ENCODE measurements at regions not wholly inside any gene's neighbourhood (a gene's known extent, or its start where the extent isn't known, plus 50 kb on each side); places are given as distances from the start of the nearest gene placed in this dataset.

DNA sequence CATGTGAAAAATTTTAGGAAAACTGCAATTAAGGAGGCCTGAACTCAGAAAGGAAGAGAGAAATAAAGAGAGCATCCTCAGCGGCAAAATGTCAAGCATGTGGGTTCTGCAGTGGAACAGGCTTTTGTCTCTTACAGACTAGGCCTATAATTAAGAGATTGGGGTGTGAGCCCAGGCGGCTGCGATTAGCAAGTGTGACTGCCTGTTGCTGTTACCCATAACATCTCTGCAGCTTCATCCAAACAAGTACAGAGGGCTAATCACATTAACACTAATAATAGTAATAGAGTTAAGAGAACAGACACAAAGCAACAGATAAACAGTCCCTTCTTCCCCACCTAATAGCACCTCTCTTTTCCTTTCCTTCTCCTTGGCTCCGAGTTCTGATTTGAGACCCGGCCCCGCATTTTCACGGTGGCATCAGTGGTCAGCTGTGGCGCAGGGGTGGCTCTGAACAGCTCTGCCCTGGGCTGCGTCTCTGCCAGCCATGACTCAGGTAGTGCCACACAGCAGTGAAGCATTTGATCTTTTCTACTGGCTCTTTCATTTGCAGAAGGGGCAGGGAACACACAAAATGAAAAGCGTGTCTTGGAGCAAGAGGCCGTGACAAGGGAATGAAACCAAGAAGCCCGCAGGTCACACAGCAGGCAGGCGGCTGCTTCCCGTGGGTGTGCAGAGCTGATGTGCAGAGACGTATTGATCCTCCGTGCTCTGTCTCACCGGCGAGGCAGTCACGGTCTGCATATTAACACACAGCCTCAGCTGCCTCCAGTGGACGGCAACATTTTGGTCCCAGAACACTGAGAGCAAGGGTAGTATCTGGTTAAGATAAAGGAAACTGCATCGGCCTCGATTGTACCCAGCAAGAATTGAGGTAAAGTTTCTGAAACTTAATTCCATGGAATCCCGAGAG is 103.1 kb downstream of the KLF6 start:
- Mint-ChIP-seq H3K9me3 (no peaks in the 10 kb centered on the region), H3K36me3 (no peaks in the 10 kb centered on the region), H3K4me3 (no peak overlapping the region), H3K27ac (no peak overlapping the region), H3K4me1 (peaks cover 0 to 2% (median under 1%) of the 10 kb centered on the region in 3 donors), H3K27me3 (no peaks in the 10 kb centered on the region)

DNA sequence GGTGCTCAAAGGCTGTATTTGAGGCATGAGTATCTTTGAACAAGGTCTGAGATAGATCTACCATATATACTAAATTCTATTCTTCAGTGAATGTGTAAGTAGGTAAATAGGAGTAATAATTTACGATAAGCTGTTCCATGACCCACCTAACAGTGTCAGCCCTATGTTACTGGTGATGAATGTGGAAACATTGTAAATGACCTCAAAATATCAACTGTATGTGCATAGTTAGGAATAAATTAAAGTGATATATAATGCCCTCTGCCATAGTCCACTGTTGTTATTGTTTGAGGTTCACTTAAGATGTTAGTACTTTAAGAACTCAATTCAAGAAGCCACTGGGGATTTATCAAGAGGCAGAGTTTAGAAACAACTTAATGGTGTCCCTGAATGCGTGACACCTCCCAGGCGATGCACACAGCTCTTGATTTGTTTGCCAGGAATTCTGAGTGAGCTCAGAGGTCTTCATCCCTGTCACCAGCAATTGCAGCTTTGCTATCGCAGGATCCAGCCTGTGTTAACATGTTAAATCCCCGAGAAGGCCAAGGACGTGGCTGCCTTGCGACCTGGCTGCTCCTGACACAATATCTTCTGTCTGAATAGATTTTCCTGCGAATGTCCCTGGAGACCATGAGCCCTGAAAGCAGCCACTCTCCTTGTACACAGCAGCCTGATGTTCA is 104.9 kb downstream of the KLF6 start:
- peaks cover 0 to 9% (median 7%) of the 10 kb centered on the region in 3 donors for H3K4me1 Mint-ChIP-seq
- H3K27me3 Mint-ChIP-seq: no peaks in the 10 kb centered on the region
- H3K36me3 Mint-ChIP-seq: no peaks in the 10 kb centered on the region
- no peaks in the 10 kb centered on the region for H3K9me3 Mint-ChIP-seq
- H3K27ac Mint-ChIP-seq: no peak overlapping the region
- H3K4me3 Mint-ChIP-seq: no peak overlapping the region

DNA sequence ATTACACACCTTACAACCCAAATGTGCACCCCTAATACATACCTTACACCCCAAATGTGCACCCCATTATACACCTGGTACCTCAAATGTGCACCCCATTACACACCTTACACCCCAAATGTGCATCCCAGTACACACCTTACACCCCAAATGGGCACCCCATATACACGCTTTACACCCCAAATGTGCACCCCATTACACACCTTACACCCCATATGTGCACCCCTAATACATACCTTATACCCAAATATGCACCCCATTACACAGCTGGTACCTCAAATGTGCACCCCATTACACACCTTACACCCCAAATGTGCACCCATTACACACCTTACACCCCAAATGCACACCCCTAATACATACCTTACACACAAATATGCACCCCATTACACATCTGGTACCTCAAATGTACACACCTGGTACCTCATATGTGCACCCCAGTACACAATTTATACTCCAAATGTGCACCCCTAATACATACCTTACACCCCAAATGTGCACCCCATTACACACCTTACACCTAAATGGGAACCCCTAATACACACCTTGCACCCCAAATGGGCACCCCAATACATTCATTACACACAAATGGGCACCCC is 106.3 kb downstream of the KLF6 start:
- Mint-ChIP-seq H3K36me3 (no peaks in the 10 kb centered on the region), H3K27me3 (no peaks in the 10 kb centered on the region), H3K4me1 (peaks cover 0 to 9% (median 7%) of the 10 kb centered on the region in 3 donors), H3K27ac (peak overlapping the region in 1 of 3 donors; percentile 83), H3K9me3 (no peaks in the 10 kb centered on the region), H3K4me3 (no peak overlapping the region)

DNA sequence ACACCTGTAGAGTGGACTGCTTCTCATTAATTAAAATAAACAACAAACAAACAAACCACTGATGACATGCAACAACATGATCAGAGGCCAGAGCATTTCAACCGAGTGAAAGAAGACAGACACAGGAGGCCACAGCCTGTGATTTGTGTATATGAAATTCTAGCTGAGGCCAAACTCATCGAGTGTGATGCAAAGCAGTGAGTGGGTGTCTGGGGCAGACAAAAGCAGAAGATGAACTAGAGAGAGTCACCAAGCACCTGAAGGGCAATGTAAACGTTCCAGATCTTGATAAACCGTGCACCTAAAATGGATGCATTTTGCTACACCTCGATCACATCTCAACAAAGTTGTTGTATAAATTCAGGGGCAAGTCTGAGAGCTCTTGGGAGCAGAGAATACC is 108.4 kb downstream of the KLF6 start:
- peak overlapping the region in 1 of 4 donors; percentile 43 for H3K4me3 Mint-ChIP-seq
- H3K4me1 Mint-ChIP-seq: peaks cover 0 to 9% (median 7%) of the 10 kb centered on the region in 3 donors
- H3K36me3 Mint-ChIP-seq: no peaks in the 10 kb centered on the region
- no peak overlapping the region for H3K27ac Mint-ChIP-seq
- H3K27me3 Mint-ChIP-seq: no peaks in the 10 kb centered on the region
- H3K9me3 Mint-ChIP-seq: no peaks in the 10 kb centered on the region

DNA sequence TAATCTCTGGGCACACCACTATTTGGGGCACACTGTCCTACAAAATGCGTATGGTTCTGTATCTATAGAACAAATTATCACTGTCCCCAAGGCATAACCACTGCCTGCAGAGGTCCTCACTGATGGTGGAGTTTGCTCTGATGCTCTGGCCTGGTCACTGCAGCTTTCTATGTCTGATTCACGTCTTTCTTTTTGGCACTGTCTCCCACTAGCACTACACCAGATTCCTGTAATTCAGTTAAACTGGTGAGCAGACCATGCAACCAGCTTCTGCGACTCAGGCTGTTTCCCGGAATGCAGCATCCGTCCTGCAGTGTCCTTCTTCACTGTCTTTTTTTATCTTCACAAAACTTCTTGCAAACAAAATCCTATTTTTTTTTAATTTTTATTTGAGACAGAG is 112.8 kb downstream of the KLF6 start:
- Mint-ChIP-seq H3K9me3 (no peaks in the 10 kb centered on the region), H3K27me3 (peaks cover 4% of the 10 kb centered on the region), H3K36me3 (peaks cover 2% of the 10 kb centered on the region), H3K4me3 (no peak overlapping the region), H3K27ac (no peak overlapping the region), H3K4me1 (peaks cover under 1 to 11% (median 7%) of the 10 kb centered on the region in 3 donors)

DNA sequence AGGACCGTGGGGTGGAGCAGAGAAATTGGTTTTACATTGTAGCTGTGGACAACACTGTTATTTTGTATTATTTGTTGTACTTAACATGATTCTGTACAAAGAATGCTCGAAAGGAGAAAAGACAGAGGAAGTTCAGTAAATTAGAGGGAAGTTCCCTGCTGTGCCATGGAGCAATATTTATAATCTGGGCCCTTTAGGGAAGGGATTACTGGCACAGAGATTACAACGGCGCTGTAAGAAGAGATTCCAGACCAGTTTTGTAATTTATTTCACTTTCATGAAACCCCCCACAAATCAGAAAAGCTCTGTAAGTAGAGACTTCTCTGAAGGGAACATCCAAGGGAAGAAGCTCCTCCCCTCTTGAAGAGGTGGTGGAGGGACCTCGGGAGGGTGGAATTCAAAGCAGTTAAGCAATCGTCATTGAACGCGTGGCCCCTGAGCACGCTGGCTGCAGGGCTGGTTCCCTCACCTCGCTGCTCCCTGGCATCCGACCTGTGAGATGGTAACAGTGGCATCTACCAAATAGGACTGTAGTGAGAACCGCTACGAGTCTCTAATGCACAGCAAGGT is 113.5 kb downstream of the KLF6 start:
- H3K4me3 Mint-ChIP-seq: no peak overlapping the region
- peaks cover 2 to 12% (median 5%) of the 10 kb centered on the region in 3 donors for H3K4me1 Mint-ChIP-seq
- H3K27me3 Mint-ChIP-seq: peaks cover 8% of the 10 kb centered on the region
- H3K27ac Mint-ChIP-seq: no peak overlapping the region
- peaks cover 2% of the 10 kb centered on the region for H3K36me3 Mint-ChIP-seq
- H3K9me3 Mint-ChIP-seq: no peaks in the 10 kb centered on the region

DNA sequence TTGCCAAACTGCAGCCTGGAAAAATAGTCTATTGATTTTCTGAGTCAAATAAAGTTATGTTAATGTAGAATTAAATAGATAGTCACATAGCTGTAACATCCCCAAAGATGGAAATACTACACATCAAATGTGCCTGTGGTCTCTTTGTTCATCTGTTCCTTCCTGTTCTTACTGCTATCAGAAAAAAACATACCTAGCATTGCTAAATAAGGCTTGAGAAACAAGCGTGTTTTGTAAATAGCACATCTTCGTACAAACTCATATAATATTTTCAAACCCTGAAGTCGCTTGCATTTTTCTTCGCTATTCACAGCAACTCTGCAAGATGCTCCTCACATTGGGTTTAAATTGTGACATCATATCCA is 116.1 kb downstream of the KLF6 start:
- peak overlapping the region in 1 of 4 donors; percentile 79 for H3K4me3 Mint-ChIP-seq
- H3K36me3 Mint-ChIP-seq: peaks cover 2% of the 10 kb centered on the region
- H3K27me3 Mint-ChIP-seq: peaks cover 8% of the 10 kb centered on the region
- peak overlapping the region in 1 of 3 donors; percentile 76 for H3K27ac Mint-ChIP-seq
- H3K9me3 Mint-ChIP-seq: no peaks in the 10 kb centered on the region
- peaks cover 0 to 9% (median 5%) of the 10 kb centered on the region in 3 donors for H3K4me1 Mint-ChIP-seq

DNA sequence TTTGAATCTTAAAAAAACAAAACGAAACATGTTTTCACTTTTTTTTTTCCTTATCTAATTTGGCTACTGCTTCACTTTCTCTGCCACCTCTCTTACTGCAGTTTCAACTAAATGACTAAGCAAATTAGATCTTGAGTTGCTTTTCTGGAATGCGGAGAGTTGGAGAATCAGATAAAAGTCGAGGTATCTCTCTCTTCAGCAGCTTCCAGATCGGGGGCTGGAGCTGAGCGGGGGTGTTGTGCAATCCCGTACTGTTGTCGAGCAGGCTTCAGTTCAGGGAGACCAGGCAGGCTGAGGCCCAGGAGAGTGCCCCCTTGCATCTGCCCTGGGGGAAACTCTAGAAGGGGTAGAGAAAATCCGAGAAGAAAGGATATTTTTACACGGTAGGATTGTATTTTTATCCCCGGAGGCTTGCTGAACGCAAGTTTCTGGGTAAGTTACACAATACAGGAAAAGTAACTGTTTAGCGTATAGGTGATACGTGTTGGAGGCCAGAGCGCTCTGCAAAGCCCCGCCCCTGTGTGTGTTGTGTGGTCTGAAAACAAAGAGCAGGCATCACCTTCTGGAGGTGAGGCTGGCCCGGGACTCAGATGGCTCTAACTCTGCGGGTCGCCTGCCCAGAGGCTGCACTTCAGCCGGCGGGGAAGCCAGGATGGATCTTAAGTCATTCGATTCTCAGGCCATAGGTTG is 116.6 kb downstream of the KLF6 start:
- Mint-ChIP-seq H3K4me3 (peak overlapping the region in 3 of 4 donors; percentile 44 to 79 (median 58)), H3K27ac (peak overlapping the region in 2 of 3 donors; percentile 46 to 76), H3K27me3 (peaks cover 8% of the 10 kb centered on the region), H3K4me1 (peaks cover 0 to 9% (median 5%) of the 10 kb centered on the region in 3 donors), H3K9me3 (no peaks in the 10 kb centered on the region), H3K36me3 (peaks cover 2% of the 10 kb centered on the region)

DNA sequence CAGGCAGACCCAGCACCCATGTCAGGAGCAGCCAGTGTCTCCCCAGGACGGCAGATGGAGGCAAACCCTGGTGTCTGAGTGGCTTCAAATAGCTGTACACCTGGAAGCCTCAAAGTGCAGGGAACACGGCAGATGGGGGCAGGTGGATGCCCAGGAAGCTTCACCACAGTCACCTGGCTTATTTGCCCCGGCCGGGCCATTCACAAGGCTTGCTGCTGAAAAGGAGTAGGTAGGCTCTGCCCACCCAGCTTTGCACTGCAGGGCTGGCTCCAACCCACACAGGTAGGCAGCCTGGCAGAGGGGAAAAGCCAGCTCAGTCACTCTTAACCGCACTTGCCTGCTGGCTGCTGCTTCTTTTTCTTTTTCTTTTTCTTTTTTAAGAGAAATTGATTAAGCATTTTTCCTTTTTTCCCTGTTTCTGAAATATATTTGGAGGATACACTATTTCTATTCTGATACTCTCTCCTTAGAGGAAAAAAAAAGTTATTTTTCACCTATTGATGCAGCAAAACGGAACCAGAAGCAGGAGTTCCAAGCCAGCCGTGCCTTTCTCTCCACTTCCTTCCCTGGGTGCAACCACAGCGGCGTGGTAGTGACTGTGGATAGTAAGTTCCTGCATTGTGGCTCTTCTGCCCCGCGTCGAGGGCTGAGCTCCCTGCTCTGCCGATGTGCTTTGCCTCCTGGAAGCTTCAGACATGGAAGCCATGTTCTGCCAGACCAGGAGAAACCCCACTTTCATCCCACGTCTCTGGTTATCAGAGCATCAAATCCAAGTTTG is 118.3 kb downstream of the KLF6 start:
- peaks cover 0 to 9% (median 5%) of the 10 kb centered on the region in 3 donors for H3K4me1 Mint-ChIP-seq
- H3K9me3 Mint-ChIP-seq: no peaks in the 10 kb centered on the region
- H3K4me3 Mint-ChIP-seq: peak overlapping the region in 2 of 4 donors; percentile 15 to 68
- no peak overlapping the region for H3K27ac Mint-ChIP-seq
- peaks cover 2% of the 10 kb centered on the region for H3K36me3 Mint-ChIP-seq
- H3K27me3 Mint-ChIP-seq: peaks cover 8% of the 10 kb centered on the region

DNA sequence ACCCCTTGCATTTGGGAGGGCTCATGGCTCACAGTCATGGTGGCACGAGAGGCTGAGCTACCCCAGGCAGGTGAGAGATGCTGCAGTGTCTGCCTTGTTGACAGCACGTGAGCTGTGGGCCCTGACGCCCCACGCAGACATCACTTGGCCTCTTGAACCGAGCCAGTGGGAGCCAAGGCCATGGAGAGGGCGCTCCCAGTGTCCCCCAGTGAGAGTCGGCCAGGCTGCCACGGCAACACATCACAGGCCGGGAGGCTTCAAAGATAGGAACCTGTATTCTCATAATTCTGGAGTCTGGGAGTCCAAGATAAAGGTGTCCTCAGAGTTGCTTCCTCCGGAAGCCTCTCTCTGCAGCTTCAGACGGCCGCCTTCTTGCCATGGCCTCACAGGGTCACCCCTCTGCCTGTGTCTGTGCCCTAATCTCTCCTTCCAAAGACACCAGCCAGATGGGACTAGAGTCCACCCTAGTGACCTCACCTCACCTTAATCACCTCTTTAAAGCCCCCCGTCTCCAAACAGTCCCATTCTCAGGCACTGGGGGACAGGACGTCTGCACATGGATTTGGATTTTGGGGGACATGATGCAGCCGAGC is 119.6 kb downstream of the KLF6 start:
- H3K36me3 Mint-ChIP-seq: peaks cover 3% of the 10 kb centered on the region
- H3K4me3 Mint-ChIP-seq: no peak overlapping the region
- peaks cover 8% of the 10 kb centered on the region for H3K27me3 Mint-ChIP-seq
- H3K4me1 Mint-ChIP-seq: peaks cover 0 to 9% (median 5%) of the 10 kb centered on the region in 3 donors
- no peak overlapping the region for H3K27ac Mint-ChIP-seq
- H3K9me3 Mint-ChIP-seq: peaks cover 0 to 2% (median 0%) of the 10 kb centered on the region in 3 donors

DNA sequence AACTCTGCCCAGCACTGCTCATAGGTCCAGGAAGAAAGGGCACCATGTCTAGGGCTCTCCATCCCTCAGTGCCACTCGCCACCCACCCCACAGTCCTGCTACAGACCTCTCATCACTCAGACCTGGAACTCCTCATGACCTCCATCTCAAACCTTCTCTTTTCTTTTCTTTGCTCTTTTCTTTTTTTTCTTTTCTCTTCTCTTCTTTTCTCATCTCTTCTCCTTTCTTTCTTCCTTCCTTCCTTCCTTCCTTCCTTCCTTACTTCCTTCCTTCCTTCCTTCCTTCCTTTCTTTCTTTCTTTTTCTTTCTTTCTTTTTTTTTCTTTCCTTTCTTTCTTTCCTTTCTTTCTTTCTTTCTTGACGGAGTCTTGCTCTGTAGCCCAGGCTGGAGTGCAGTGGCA is 122.2 kb downstream of the KLF6 start:
- no peak overlapping the region for H3K4me3 Mint-ChIP-seq
- peaks cover 0 to 6% (median 5%) of the 10 kb centered on the region in 3 donors for H3K4me1 Mint-ChIP-seq
- H3K27ac Mint-ChIP-seq: peak overlapping the region in 1 of 3 donors; percentile 16
- peaks cover 4% of the 10 kb centered on the region for H3K27me3 Mint-ChIP-seq
- H3K9me3 Mint-ChIP-seq: peaks cover 0 to 2% (median 0%) of the 10 kb centered on the region in 3 donors
- peaks cover 3% of the 10 kb centered on the region for H3K36me3 Mint-ChIP-seq

DNA sequence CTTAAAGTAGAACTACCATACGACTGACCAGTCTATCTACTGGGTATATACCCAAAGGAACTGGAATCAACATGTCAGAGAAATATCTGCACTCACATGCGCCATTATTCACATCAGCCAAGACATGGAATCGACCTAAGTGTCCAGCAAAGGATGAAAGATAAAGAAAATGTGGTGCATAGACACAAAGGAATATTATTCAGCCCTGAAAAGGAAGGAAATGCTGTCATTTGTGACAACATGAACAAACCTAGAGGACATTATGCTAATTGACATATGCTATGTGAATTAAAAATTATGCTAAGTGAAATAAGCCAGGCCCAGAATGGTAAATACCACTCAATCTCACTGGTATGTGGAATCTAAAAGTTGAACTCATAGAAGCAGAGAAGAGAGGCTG is 123.7 kb downstream of the KLF6 start:
- Mint-ChIP-seq H3K36me3 (peaks cover 3% of the 10 kb centered on the region), H3K4me3 (no peak overlapping the region), H3K27me3 (no peaks in the 10 kb centered on the region), H3K9me3 (peaks cover 0 to 3% (median 0%) of the 10 kb centered on the region in 3 donors), H3K27ac (no peak overlapping the region), H3K4me1 (no peaks in the 10 kb centered on the region)

DNA sequence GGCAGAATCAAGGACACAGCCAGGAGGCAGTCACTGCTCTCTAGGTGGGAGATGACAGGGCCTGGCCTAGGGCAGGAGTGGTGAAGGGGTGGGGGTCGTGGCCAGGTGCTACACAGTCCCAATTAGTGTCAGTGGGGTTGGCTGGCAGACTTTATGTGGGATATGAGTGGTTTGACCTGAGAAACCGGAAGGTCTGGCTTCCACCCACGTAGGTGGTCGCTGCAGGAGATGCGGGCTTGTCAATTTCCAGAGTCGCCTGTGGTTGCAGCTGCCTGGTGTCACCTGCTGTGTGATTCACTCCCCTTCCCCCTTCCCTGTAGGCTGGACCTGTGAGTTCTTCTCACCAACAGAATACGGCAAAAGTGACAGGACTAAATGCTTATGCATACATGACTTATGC is 124.3 kb downstream of the KLF6 start:
- H3K27ac Mint-ChIP-seq: no peak overlapping the region
- no peaks in the 10 kb centered on the region for H3K27me3 Mint-ChIP-seq
- H3K9me3 Mint-ChIP-seq: peaks cover 0 to 3% (median 0%) of the 10 kb centered on the region in 3 donors
- peaks cover 1 to 4% (median 1%) of the 10 kb centered on the region in 3 donors for H3K4me1 Mint-ChIP-seq
- H3K36me3 Mint-ChIP-seq: peaks cover 3% of the 10 kb centered on the region
- H3K4me3 Mint-ChIP-seq: no peak overlapping the region
